K562 (cell line): ENCODE measurements at regions not wholly inside any gene's neighbourhood (a gene's known extent, or its start where the extent isn't known, plus 50 kb on each side); places are given as distances from the start of the nearest gene placed in this dataset.

Experiments
- CBX2 ChIP-seq: fragments of 200-600 bp; sonication (generic); IDR thresholded peaks from one replicate; pipeline ENCODE4 v1.6.1; 2012; ENCODE audit warnings: mild to moderate bottlenecking, low read length, inconsistent platforms; ENCODE audit not compliant: insufficient read depth, poor library complexity, severe bottlenecking
- CBX8 ChIP-seq: fragments of 200-600 bp; sonication (generic); IDR thresholded peaks from 2 replicates; pipeline ENCODE4 v1.6.1; 2012; ENCODE audit warnings: borderline replicate concordance, mixed run types, low read depth, mild to moderate bottlenecking, moderate library complexity, mixed read lengths, low read length, control low read depth, inconsistent platforms; ENCODE audit not compliant: poor library complexity, severe bottlenecking; ENCODE audit errors: extremely low read depth
- EP400 ChIP-seq: fragments of 450-650 bp; IDR thresholded peaks from 2 replicates; pipeline ENCODE4 v1.6.1; 2017; ENCODE audit warnings: antibody characterized with exemption, mild to moderate bottlenecking, moderate library complexity
- HDGF ChIP-seq: fragments of 450-650 bp; IDR thresholded peaks from 2 replicates; pipeline ENCODE4 v1.6.1; 2016
- HNRNPL ChIP-seq: fragments of 200-400 bp; formaldehyde crosslinking; IDR thresholded peaks from 2 replicates; pipeline ENCODE4 v1.6.1; 2017; ENCODE audit warnings: low read depth, mild to moderate bottlenecking, low read length
- MECOM ChIP-seq: fragments of 250-450 bp; sonication (Bioruptor Pico); IDR thresholded peaks from 2 replicates; pipeline ENCODE4 v1.8.0; 2022; ENCODE audit warnings: inconsistent platforms
- POLR2AphosphoS2 ChIP-seq: IDR thresholded peaks from 2 replicates; pipeline ENCODE4 v1.6.1; 2012; ENCODE audit warnings: low read length, improper control_type of control experiment
- PRMT5 ChIP-seq: sonication (generic); formaldehyde crosslinking; IDR thresholded peaks from 2 replicates; pipeline ENCODE4 v1.5.0; 2020; ENCODE audit warnings: missing genetic modification reagents
- RUNX1 ChIP-seq: sonication (generic); IDR thresholded peaks from 2 replicates; pipeline ENCODE4 v1.6.1; 2016; ENCODE audit warnings: antibody characterized with exemption, low read depth
- SRSF3 ChIP-seq: fragments of 200-400 bp; formaldehyde crosslinking; IDR thresholded peaks from 2 replicates; pipeline ENCODE4 v1.6.1; 2016; ENCODE audit warnings: mild to moderate bottlenecking, low read length, moderate library complexity; ENCODE audit not compliant: insufficient read depth
- TEAD1 ChIP-seq, 2 experiments: fragments of 450-650 bp in 1 of 2; sonication (generic) in 1 of 2; formaldehyde crosslinking; IDR thresholded peaks; 2 replicates each; pipeline versions ENCODE4 v1.4.0 to v1.8.0; 2020 to 2022; ENCODE audit warnings: mild to moderate bottlenecking in 2 of 2, missing genetic modification reagents in 1 of 2
- ZNF146 ChIP-seq: IDR thresholded peaks from one replicate; pipeline ENCODE4 v1.6.1; 2018; ENCODE audit warnings: missing compliant biosample characterization; ENCODE audit not compliant: unreplicated experiment
- ZNF780A ChIP-seq: fragments of 250-450 bp; sonication (Bioruptor Pico); IDR thresholded peaks from 2 replicates; pipeline ENCODE4 v1.5.0; 2021; ENCODE audit warnings: mild to moderate bottlenecking
- ZNF830 ChIP-seq: fragments of 250-450 bp; sonication (Bioruptor Pico); IDR thresholded peaks from 2 replicates; pipeline ENCODE4 v1.5.0; 2021; ENCODE audit warnings: mild to moderate bottlenecking
- TF ChIP-seq, protein P1 (sequence below), 2 experiments: fragments of 450-650 bp in 1 of 2; IDR thresholded peaks; 2 replicates each; pipeline ENCODE4 v1.6.1; 2011 to 2017; ENCODE audit warnings: low read depth in 2 of 2, antibody characterized with exemption in 1 of 2, borderline replicate concordance in 1 of 2, low read length in 1 of 2, mild to moderate bottlenecking in 1 of 2, mixed read lengths in 1 of 2; ENCODE audit not compliant: control insufficient read depth in 1 of 2
- TF ChIP-seq, protein P2 (sequence below): sonication (generic); formaldehyde crosslinking; IDR thresholded peaks from 2 replicates; pipeline ENCODE4 v1.5.0; 2020; ENCODE audit warnings: missing genetic modification reagents
- TF ChIP-seq, protein P3 (sequence below): fragments of 450-650 bp; IDR thresholded peaks from 2 replicates; pipeline ENCODE4 v1.6.1; 2016; ENCODE audit warnings: borderline replicate concordance
- TF ChIP-seq, protein P4 (sequence below): fragments of 250-450 bp; sonication (Bioruptor Pico); IDR thresholded peaks from 2 replicates; pipeline ENCODE4 v1.4.0; 2020; ENCODE audit warnings: mild to moderate bottlenecking, moderate library complexity

DNA sequence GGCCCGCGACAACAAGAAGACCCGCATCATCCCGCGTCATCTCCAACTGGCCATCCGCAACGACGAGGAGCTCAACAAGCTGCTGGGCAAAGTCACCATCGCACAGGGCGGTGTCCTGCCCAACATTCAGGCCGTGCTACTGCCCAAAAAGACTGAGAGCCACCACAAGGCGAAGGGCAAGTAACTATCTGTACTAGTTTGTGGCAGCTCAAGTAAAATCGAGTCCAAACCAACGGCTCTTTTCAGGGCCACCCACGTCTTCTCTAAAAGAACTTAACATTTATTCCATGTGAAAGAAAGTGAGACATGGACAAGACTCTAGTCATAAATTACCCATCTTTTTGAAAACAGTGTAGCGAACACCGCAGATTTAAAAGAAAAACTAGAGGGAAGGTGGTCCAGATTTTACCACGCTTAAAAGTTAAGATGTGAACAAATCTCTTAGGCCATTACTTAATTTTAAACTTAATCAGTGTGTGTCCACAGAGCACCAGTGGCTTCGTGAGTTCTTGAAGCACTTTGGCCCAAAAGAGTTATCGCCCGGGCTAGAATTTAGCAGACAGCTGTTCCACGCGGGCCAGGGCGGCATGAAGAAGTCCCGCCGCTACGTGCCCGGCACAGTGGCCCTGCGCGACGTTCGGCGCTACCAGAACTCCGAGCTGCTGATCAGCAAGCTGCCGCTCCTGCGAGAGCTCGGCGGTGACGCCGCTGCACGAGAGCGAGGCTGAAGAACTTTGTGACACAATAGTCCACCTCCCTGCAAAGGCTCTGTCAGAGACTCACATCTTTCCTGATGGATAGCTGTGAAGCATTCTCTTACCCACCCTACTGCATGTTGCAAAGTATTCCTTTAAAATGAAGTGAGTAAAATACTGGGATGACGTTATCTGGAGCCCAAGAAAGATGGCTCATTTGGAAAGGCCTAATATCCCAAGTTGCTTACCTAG is 113.9 kb upstream of the PRSS16 start (continued):
- TF ChIP-seq, protein P1, sequence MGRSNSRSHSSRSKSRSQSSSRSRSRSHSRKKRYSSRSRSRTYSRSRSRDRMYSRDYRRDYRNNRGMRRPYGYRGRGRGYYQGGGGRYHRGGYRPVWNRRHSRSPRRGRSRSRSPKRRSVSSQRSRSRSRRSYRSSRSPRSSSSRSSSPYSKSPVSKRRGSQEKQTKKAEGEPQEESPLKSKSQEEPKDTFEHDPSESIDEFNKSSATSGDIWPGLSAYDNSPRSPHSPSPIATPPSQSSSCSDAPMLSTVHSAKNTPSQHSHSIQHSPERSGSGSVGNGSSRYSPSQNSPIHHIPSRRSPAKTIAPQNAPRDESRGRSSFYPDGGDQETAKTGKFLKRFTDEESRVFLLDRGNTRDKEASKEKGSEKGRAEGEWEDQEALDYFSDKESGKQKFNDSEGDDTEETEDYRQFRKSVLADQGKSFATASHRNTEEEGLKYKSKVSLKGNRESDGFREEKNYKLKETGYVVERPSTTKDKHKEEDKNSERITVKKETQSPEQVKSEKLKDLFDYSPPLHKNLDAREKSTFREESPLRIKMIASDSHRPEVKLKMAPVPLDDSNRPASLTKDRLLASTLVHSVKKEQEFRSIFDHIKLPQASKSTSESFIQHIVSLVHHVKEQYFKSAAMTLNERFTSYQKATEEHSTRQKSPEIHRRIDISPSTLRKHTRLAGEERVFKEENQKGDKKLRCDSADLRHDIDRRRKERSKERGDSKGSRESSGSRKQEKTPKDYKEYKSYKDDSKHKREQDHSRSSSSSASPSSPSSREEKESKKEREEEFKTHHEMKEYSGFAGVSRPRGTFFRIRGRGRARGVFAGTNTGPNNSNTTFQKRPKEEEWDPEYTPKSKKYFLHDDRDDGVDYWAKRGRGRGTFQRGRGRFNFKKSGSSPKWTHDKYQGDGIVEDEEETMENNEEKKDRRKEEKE (IDR thresholded peaks at IDR 0.05; ENCODE audit: borderline replicate concordance in 1 of 2, control insufficient read depth in 1 of 2, low read depth in 2 of 2, low read length in 1 of 2): peak in 1 of 2 experiments; percentile 98; a peak in 3 of 4 replicates
- TF ChIP-seq ZNF830 (CRISPR knock-in tag) (peak; percentile 99), RUNX1 (peak; percentile 72; the same call in 1 of the 2 replicates), POLR2AphosphoS2 (no peak; the same call in none of the 2 replicates), ZNF146 (peak; percentile 38), ZNF780A (peak; percentile 64; the same call in 1 of the 2 replicates), HDGF (no peak), PRMT5 (CRISPR knock-in tag) (peak; percentile 70; the same call in 1 of the 2 replicates), EP400 (0 out of 2 replicates have a peak, but pooled peaks have one; percentile 21), CBX8 (no peak), SRSF3 (peak; percentile 90; the same call in 1 of the 2 replicates), CBX2 (no peak), HNRNPL (peak; percentile 85; the same call in 1 of the 2 replicates), TEAD1 (CRISPR knock-in tag; IDR thresholded peaks at IDR 0.05) (peak; percentile 86 to 88), MECOM (CRISPR knock-in tag) (peak; percentile 49; the same call in 1 of the 2 replicates)
- TF ChIP-seq, protein P2, sequence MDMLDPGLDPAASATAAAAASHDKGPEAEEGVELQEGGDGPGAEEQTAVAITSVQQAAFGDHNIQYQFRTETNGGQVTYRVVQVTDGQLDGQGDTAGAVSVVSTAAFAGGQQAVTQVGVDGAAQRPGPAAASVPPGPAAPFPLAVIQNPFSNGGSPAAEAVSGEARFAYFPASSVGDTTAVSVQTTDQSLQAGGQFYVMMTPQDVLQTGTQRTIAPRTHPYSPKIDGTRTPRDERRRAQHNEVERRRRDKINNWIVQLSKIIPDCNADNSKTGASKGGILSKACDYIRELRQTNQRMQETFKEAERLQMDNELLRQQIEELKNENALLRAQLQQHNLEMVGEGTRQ: no peak
- TF ChIP-seq, protein P3, sequence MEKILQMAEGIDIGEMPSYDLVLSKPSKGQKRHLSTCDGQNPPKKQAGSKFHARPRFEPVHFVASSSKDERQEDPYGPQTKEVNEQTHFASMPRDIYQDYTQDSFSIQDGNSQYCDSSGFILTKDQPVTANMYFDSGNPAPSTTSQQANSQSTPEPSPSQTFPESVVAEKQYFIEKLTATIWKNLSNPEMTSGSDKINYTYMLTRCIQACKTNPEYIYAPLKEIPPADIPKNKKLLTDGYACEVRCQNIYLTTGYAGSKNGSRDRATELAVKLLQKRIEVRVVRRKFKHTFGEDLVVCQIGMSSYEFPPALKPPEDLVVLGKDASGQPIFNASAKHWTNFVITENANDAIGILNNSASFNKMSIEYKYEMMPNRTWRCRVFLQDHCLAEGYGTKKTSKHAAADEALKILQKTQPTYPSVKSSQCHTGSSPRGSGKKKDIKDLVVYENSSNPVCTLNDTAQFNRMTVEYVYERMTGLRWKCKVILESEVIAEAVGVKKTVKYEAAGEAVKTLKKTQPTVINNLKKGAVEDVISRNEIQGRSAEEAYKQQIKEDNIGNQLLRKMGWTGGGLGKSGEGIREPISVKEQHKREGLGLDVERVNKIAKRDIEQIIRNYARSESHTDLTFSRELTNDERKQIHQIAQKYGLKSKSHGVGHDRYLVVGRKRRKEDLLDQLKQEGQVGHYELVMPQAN: peak; percentile 87
- TF ChIP-seq, protein P4, sequence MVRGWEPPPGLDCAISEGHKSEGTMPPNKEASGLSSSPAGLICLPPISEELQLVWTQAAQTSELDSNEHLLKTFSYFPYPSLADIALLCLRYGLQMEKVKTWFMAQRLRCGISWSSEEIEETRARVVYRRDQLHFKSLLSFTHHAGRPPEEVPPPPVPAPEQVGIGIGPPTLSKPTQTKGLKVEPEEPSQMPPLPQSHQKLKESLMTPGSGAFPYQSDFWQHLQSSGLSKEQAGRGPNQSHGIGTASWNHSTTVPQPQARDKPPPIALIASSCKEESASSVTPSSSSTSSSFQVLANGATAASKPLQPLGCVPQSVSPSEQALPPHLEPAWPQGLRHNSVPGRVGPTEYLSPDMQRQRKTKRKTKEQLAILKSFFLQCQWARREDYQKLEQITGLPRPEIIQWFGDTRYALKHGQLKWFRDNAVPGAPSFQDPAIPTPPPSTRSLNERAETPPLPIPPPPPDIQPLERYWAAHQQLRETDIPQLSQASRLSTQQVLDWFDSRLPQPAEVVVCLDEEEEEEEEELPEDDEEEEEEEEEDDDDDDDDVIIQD (CRISPR knock-in tag): peak; percentile 69; the same call in 1 of the 2 replicates
